K562 (cell line): ENCODE measurements at regions not wholly inside any gene's neighbourhood (a gene's known extent, or its start where the extent isn't known, plus 50 kb on each side); places are given as distances from the start of the nearest gene placed in this dataset.

ENCODE experiments used
- ATAC-seq: fragments of 200-7000 bp; cut with Tn5 transposase; 3 replicates; pipeline ENCODE4 v1.9.1; 2020; ENCODE audit warnings: moderate library complexity
- BruUV-seq: library from RNA; stranded (reverse); fragments of 400-500 nt; replicated peaks from 2 replicates; lab custom pipeline; 2021; lab: Mats Ljungman, UMichigan
- CTCF ChIA-PET: fragments of 300-600 bp; formaldehyde crosslinking; extraction: SDS; loops from one replicate; lab custom pipeline; 2021; ENCODE audit warnings: low intra/inter-chr PET ratio; lab: Yijun Ruan, JAX
- POLR2A ChIA-PET: fragments of 300-600, 350-650 bp; sonication (Branson Sonifier 250); formaldehyde crosslinking; extraction: SDS; loops from one replicate; lab custom pipeline; 2021; ENCODE audit warnings: antibody characterized with exemption, inconsistent platforms; lab: Yijun Ruan, JAX
- DNase-seq, 4 experiments: peaks; one replicate each; pipeline versions ENCODE4 v3.0.0 to v3.0.0-alpha.2; 2011 to 2018; ENCODE audit warnings: low spot score in 3 of 4, mixed read lengths in 3 of 4; ENCODE audit errors: extremely low read depth in 1 of 4
- FAIRE-seq: peaks from 2 replicates; lab custom pipeline; 2011; peaks lifted over from hg19 to GRCh38; lab: Jason Lieb, UNC
- H2AFZ ChIP-seq: 2 replicates; pipeline ENCODE4 v1.6.0; 2011; ENCODE audit warnings: low read depth, low read length, control low read depth, inconsistent platforms
- H3K27ac ChIP-seq: fragments of 200-600 bp; 3 replicates; pipeline ENCODE4 v1.8.0; 2011; ENCODE audit warnings: low read depth, mild to moderate bottlenecking, control low read depth, inconsistent platforms, low read length, moderate library complexity, mixed read lengths; ENCODE audit errors: extremely low read depth
- H3K27me3 ChIP-seq, 2 experiments: fragments of 300-600 bp in 1 of 2; 2 replicates in 1 of 2; 3 replicates in 1 of 2; pipeline versions ENCODE4 v1.6.0 to v1.8.0; 2011; ENCODE audit warnings: inconsistent platforms in 2 of 2, low read length in 2 of 2, mild to moderate bottlenecking in 1 of 2, mixed read lengths in 1 of 2, moderate library complexity in 1 of 2; ENCODE audit not compliant: control insufficient read depth in 2 of 2, insufficient read depth in 2 of 2
- H3K36me3 ChIP-seq: fragments of 300-600 bp; 3 replicates; pipeline ENCODE4 v1.8.0; 2011; ENCODE audit warnings: mild to moderate bottlenecking, low read length, inconsistent platforms; ENCODE audit not compliant: control insufficient read depth, insufficient read depth
- H3K4me1 ChIP-seq, 2 experiments: fragments of 200-600 bp in 1 of 2; replicated peaks in 1 of 2; 2 replicates in 1 of 2; 3 replicates in 1 of 2; pipeline versions ENCODE4 v1.5.1 to v1.8.0; 2011; ENCODE audit warnings: inconsistent platforms in 2 of 2, low read length in 2 of 2, mild to moderate bottlenecking in 1 of 2, mixed read lengths in 1 of 2, moderate library complexity in 1 of 2; ENCODE audit not compliant: control insufficient read depth in 2 of 2, insufficient read depth in 2 of 2
- H3K4me2 ChIP-seq: 2 replicates; pipeline ENCODE4 v1.6.1; 2011; ENCODE audit warnings: low read length, control low read depth, inconsistent platforms, mixed read lengths; ENCODE audit not compliant: insufficient read depth
- H3K4me3 ChIP-seq: fragments of 200-600 bp; sonication (generic), shearing (Covaris generic); 2 replicates; pipeline ENCODE4 v1.5.1; 2016; ENCODE audit warnings: control low read depth, inconsistent platforms
- H3K79me2 ChIP-seq: fragments of 200-600 bp; 3 replicates; pipeline ENCODE4 v1.8.0; 2011; ENCODE audit warnings: low read length, inconsistent platforms; ENCODE audit not compliant: control insufficient read depth, insufficient read depth
- H3K9ac ChIP-seq, 2 experiments: 2 replicates each; pipeline versions ENCODE4 v1.6.0 to v1.6.1; 2011; ENCODE audit warnings: low read depth in 2 of 2, low read length in 2 of 2, control low read depth in 1 of 2, inconsistent platforms in 1 of 2, mild to moderate bottlenecking in 1 of 2, mixed read lengths in 1 of 2; ENCODE audit not compliant: insufficient read depth in 1 of 2
- H3K9me1 ChIP-seq: one replicate; pipeline ENCODE4 v1.6.0; 2011; ENCODE audit warnings: inconsistent platforms, mild to moderate bottlenecking, low read length, moderate library complexity; ENCODE audit not compliant: control insufficient read depth, insufficient read depth
- H3K9me3 ChIP-seq: replicated peaks from 2 replicates; pipeline ENCODE4 v1.5.1; 2011; ENCODE audit warnings: low read depth, low read length, inconsistent platforms; ENCODE audit not compliant: control insufficient read depth, insufficient read depth
- H4K20me1 ChIP-seq: replicated peaks from 2 replicates; pipeline ENCODE4 v1.6.1; 2011; ENCODE audit warnings: low read length, inconsistent platforms, mixed read lengths; ENCODE audit not compliant: control insufficient read depth, insufficient read depth
- ARID2 ChIP-seq: fragments of 450-650 bp; IDR thresholded peaks from 2 replicates; pipeline ENCODE4 v1.6.1; 2017; ENCODE audit warnings: antibody characterized with exemption, mild to moderate bottlenecking
- LEF1 ChIP-seq: fragments of 450-650 bp; IDR thresholded peaks from 2 replicates; pipeline ENCODE4 v1.6.1; 2016; ENCODE audit warnings: mild to moderate bottlenecking
- RBBP5 ChIP-seq: fragments of 200-600 bp; sonication (generic); IDR thresholded peaks from 2 replicates; pipeline ENCODE4 v1.6.1; 2012; ENCODE audit warnings: borderline replicate concordance, mild to moderate bottlenecking, low read length, control low read depth, inconsistent platforms; ENCODE audit not compliant: insufficient read depth, poor library complexity, severe bottlenecking
- ZNF197 ChIP-seq: fragments of 200-800 bp; sonication (Bioruptor generic); IDR thresholded peaks from 2 replicates; pipeline ENCODE4 v1.6.1; 2016; ENCODE audit warnings: low read depth, missing genetic modification characterization, missing compliant biosample characterization
- ZNF699 ChIP-seq: fragments of 250-450 bp; sonication (Bioruptor Pico); IDR thresholded peaks from 2 replicates; pipeline ENCODE4 v1.8.0; 2021; ENCODE audit warnings: mild to moderate bottlenecking, moderate library complexity; ENCODE audit not compliant: insufficient replicate concordance
- ZNF79 ChIP-seq: fragments of 250-450 bp; sonication (Bioruptor Pico); IDR thresholded peaks from 2 replicates; pipeline ENCODE4 v1.4.0; 2020; ENCODE audit warnings: low read depth, mild to moderate bottlenecking, moderate library complexity
- WGBS: fragments of 100-300 bp; shearing (Covaris generic); methylation state at CpG from one replicate; pipeline ENCODE4 v1.1.6; 2016; ENCODE audit warnings: low coverage, mixed read lengths; ENCODE audit not compliant: insufficient coverage; ENCODE audit errors: missing lambda C conversion rate; 5-methylcytosine and 5-hydroxymethylcytosine counted together
- in situ Hi-C: fragments of 300-500 bp; cut with MboI; formaldehyde crosslinking; loops from 4 replicates; pipeline ENCODE4 v1.15.0; 2018; ENCODE audit warnings: inconsistent platforms, mixed read lengths
- intact Hi-C: fragments of 100-400 bp; cut with micrococcal nuclease; formaldehyde crosslinking; loops from 2 replicates; pipeline ENCODE4 v1.14.2; 2022
- TF ChIP-seq, protein P1 (sequence below), 3 experiments: fragments of 200-800 bp in 1 of 3; sonication (Bioruptor generic) in 1 of 3; sonication (generic) in 1 of 3; formaldehyde crosslinking in 1 of 3; IDR thresholded peaks; 2 replicates each; pipeline versions ENCODE4 v1.6.1 to v1.8.0; 2016 to 2022; ENCODE audit warnings: mild to moderate bottlenecking in 2 of 3, missing compliant biosample characterization in 2 of 3, missing genetic modification characterization in 2 of 3, missing genetic modification reagents in 1 of 3
- TF ChIP-seq, protein P2 (sequence below): sonication (generic); formaldehyde crosslinking; IDR thresholded peaks from 2 replicates; pipeline ENCODE4 v1.8.0; 2022; ENCODE audit warnings: missing genetic modification reagents, mild to moderate bottlenecking, borderline replicate concordance
- TF ChIP-seq, protein P3 (sequence below): fragments of 250-450 bp; sonication (Bioruptor Pico); IDR thresholded peaks from 2 replicates; pipeline ENCODE4 v1.5.0; 2021

DNA sequence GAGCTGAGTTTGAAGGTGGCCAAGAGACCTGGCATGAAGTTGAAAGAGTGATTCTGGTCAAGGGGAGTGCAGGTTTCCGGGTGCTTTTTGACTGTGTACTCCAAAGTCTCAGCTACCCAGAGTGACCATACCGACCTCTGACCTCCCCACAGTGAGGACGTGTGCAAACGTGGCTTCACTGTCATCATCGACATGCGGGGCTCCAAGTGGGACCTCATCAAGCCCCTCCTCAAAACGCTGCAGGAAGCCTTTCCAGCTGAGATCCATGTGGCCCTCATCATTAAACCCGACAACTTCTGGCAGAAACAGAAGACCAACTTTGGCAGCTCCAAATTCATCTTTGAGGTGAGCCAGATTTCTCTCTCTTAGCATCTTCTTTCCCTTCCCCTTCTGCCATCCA, 272.4 kb upstream of the ROPN1 start (continued):
- TF ChIP-seq, protein P1, sequence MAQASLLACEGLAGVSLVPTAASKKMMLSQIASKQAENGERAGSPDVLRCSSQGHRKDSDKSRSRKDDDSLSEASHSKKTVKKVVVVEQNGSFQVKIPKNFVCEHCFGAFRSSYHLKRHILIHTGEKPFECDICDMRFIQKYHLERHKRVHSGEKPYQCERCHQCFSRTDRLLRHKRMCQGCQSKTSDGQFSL (CRISPR knock-in tag; IDR thresholded peaks at IDR 0.05) = no peak
- TF ChIP-seq, protein P1 (tag; IDR thresholded peaks at IDR 0.05) = no peak
- no peak for TF ChIP-seq LEF1
- TF ChIP-seq ZNF197 = no peak
- TF ChIP-seq ZNF699 (CRISPR knock-in tag) = no peak
- no peak for TF ChIP-seq ARID2

DNA sequence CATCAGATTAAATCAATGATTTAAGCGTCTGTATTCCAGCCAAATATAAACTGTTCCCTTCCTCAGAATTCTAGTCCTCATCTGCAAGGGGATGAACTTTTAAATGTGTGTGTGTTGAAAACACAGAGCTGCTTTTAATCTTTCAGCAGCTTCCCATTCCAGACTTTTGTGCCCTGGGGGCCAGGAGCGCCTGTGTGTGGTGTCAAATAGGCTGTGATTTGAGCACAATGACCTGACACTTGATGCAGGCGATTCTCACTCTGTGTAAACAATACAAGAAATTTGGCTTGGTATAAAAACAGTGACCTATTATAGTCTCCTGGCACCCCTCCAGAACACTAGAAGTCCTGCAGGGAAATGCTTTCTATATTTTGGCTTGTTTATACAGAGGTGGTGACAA, 274.6 kb upstream of the ROPN1 start:
- no peak overlapping the region for H3K4me3 ChIP-seq
- ChIA-PET POLR2A (no interaction called here), CTCF (no interaction called here)
- WGBS = 0% methylated on average over 3 of the region's 3 CpGs
- in situ Hi-C loops (no loop called here), intact Hi-C loops (no loop called here)
- H3K27ac ChIP-seq = no peak overlapping the region
- TF ChIP-seq ZNF79 (CRISPR knock-in tag) (no peak), RBBP5 (no peak)
- TF ChIP-seq, protein P2, sequence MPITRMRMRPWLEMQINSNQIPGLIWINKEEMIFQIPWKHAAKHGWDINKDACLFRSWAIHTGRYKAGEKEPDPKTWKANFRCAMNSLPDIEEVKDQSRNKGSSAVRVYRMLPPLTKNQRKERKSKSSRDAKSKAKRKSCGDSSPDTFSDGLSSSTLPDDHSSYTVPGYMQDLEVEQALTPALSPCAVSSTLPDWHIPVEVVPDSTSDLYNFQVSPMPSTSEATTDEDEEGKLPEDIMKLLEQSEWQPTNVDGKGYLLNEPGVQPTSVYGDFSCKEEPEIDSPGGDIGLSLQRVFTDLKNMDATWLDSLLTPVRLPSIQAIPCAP (CRISPR knock-in tag) = no peak
- TF ChIP-seq, protein P3, sequence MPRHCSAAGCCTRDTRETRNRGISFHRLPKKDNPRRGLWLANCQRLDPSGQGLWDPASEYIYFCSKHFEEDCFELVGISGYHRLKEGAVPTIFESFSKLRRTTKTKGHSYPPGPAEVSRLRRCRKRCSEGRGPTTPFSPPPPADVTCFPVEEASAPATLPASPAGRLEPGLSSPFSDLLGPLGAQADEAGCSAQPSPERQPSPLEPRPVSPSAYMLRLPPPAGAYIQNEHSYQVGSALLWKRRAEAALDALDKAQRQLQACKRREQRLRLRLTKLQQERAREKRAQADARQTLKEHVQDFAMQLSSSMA (CRISPR knock-in tag) = no peak
- no peak for DNase-seq
- H4K20me1 ChIP-seq = no peaks in the 10 kb centered on the region
- no peak overlapping the region for H2AFZ ChIP-seq
- FAIRE-seq = no peak
- no peaks in the 10 kb centered on the region for H3K79me2 ChIP-seq
- no TSS peak for BruUV-seq
- no peaks in the 10 kb centered on the region for H3K9me1 ChIP-seq
- H3K9me3 ChIP-seq = no peaks in the 10 kb centered on the region
- H3K9ac ChIP-seq = no peak overlapping the region
- no peak overlapping the region for H3K4me2 ChIP-seq
- no peaks in the 10 kb centered on the region for H3K4me1 ChIP-seq
- no peaks in the 10 kb centered on the region; a peak in 1 of 5 replicates for H3K27me3 ChIP-seq
- ATAC-seq = no peak
- no peaks in the 10 kb centered on the region for H3K36me3 ChIP-seq
